Endodermal cell (in vitro differentiated cells): ENCODE measurements at regions not wholly inside any gene's neighbourhood (a gene's known extent, or its start where the extent isn't known, plus 50 kb on each side); places are given as distances from the start of the nearest gene placed in this dataset.
A peak's percentile ranks its signal among the peaks of the same experiment; 100 is the strongest.

Source experiments
- DNase-seq: peaks from one replicate; pipeline ENCODE4 v3.0.0-alpha.2; 2017
- H3K27ac ChIP-seq: 2 replicates; pipeline ENCODE4 v1.5.1; 2013; ENCODE audit warnings: mild to moderate bottlenecking, low read depth, low read length, moderate library complexity
- H3K27me3 ChIP-seq: 2 replicates; pipeline ENCODE4 v1.6.1; 2013; ENCODE audit warnings: mild to moderate bottlenecking, low read length, moderate library complexity; ENCODE audit not compliant: insufficient read depth, control insufficient read depth, poor library complexity, severe bottlenecking
- H3K36me3 ChIP-seq: 2 replicates; pipeline ENCODE4 v1.7.0; 2013; ENCODE audit warnings: mild to moderate bottlenecking, low read length, moderate library complexity; ENCODE audit not compliant: control insufficient read depth, insufficient read depth
- H3K4me1 ChIP-seq: one replicate; pipeline ENCODE4 v1.7.0; 2013; ENCODE audit warnings: low read length; ENCODE audit not compliant: control insufficient read depth, insufficient read depth
- H3K4me3 ChIP-seq: 2 replicates; pipeline ENCODE4 v1.5.1; 2013; ENCODE audit warnings: mild to moderate bottlenecking, low read length, moderate library complexity
- H3K9ac ChIP-seq: 2 replicates; pipeline ENCODE4 v1.6.1; 2013; ENCODE audit warnings: mild to moderate bottlenecking, low read length, moderate library complexity; ENCODE audit not compliant: poor library complexity, severe bottlenecking; ENCODE audit errors: extremely low read depth
- H3K9me3 ChIP-seq: 2 replicates; pipeline ENCODE4 v1.6.1; 2013; ENCODE audit warnings: mild to moderate bottlenecking, low read length, moderate library complexity; ENCODE audit not compliant: control insufficient read depth
- H3K27ac Mint-ChIP-seq: 2 replicates; pipeline ENCODE4 v1.8.0; 2020; ENCODE audit warnings: mixed read lengths
- H3K27me3 Mint-ChIP-seq: 2 replicates; pipeline ENCODE4 v1.8.0; 2021; ENCODE audit warnings: mild to moderate bottlenecking, mixed read lengths; ENCODE audit not compliant: insufficient read depth
- H3K36me3 Mint-ChIP-seq: 2 replicates; pipeline ENCODE4 v1.8.0; 2020; ENCODE audit warnings: low read depth, mixed read lengths
- H3K4me1 Mint-ChIP-seq: 2 replicates; pipeline ENCODE4 v1.8.0; 2020; ENCODE audit warnings: mixed read lengths
- H3K4me3 Mint-ChIP-seq: 2 replicates; pipeline ENCODE4 v1.8.0; 2020; ENCODE audit warnings: mild to moderate bottlenecking, moderate library complexity, mixed read lengths
- H3K9me3 Mint-ChIP-seq: 2 replicates; pipeline ENCODE4 v1.8.0; 2020; ENCODE audit warnings: mild to moderate bottlenecking, mixed read lengths
- WGBS, 2 experiments: methylation state at CpG; one replicate each; pipeline versions ENCODE4 v1.1.5 to v1.1.7; 2013; ENCODE audit warnings: missing lambda C conversion rate in 2 of 2, mixed read lengths in 1 of 2; ENCODE audit not compliant: insufficient coverage in 1 of 2, insufficient read length in 1 of 2; 5-methylcytosine and 5-hydroxymethylcytosine counted together
- TF ChIP-seq, protein P1 (sequence below): fragments of 200-600 bp; sonication (generic); conservative IDR thresholded peaks from 2 replicates; pipeline ENCODE4 v1.5.0; 2021; ENCODE audit warnings: antibody characterized with exemption, mild to moderate bottlenecking

DNA sequence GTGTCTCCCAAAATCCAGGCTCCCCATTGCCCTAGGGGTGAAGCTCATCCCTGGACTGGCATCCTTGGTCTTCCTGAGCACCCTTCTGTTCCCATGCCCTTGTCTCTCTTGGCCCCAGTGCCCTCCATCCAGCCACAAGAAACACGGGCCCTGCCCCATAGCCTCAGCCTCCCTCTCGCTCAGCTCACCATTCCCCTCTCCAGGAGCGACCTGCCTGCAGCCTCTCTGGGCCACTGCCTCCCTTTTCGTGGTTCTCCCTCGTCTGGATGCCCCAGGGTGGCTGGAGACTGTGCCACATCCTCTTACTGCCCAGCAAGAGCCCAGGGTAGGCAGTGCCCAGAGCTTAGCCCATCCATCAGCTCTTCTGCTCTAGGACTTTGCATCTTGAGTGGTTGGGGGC lies 532.1 kb downstream of the TBC1D22A start:
- no peak overlapping the region for H3K27ac Mint-ChIP-seq
- TF ChIP-seq, protein P1, sequence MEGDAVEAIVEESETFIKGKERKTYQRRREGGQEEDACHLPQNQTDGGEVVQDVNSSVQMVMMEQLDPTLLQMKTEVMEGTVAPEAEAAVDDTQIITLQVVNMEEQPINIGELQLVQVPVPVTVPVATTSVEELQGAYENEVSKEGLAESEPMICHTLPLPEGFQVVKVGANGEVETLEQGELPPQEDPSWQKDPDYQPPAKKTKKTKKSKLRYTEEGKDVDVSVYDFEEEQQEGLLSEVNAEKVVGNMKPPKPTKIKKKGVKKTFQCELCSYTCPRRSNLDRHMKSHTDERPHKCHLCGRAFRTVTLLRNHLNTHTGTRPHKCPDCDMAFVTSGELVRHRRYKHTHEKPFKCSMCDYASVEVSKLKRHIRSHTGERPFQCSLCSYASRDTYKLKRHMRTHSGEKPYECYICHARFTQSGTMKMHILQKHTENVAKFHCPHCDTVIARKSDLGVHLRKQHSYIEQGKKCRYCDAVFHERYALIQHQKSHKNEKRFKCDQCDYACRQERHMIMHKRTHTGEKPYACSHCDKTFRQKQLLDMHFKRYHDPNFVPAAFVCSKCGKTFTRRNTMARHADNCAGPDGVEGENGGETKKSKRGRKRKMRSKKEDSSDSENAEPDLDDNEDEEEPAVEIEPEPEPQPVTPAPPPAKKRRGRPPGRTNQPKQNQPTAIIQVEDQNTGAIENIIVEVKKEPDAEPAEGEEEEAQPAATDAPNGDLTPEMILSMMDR, result no peak

DNA sequence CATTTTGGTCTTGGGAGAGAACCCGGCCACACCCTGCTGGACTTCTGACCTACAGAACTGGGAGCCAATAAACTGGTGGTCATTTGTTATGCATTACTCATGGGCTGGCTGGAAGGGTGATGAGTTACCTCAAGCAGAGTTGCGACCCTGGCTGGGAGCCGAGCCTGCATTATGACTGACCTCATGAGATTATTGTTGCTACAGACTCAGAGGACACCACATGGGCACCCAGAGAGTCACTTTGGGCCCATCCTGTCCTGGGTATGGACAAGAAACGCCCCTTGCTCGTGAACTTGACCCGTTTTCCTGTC lies 531.7 kb downstream of the TBC1D22A start:
- Mint-ChIP-seq H3K4me3 (no peak overlapping the region), H3K4me1 (no peaks in the 10 kb centered on the region), H3K9me3 (peaks cover 99% of the 10 kb centered on the region), H3K27me3 (no peaks in the 10 kb centered on the region), H3K36me3 (no peaks in the 10 kb centered on the region), H3K27ac (no peak overlapping the region)
- Histone ChIP-seq H3K36me3 (no peaks in the 10 kb centered on the region), H3K4me3 (no peak overlapping the region), H3K27me3 (no peaks in the 10 kb centered on the region), H3K27ac (no peak overlapping the region), H3K4me1 (no peaks in the 10 kb centered on the region), H3K9ac (no peak overlapping the region), H3K9me3 (peaks cover 50% of the 10 kb centered on the region)
- 63 to 68% methylated on average over 6 of the region's 6 CpGs for WGBS, 2 experiments
- no peak for DNase-seq
- TF ChIP-seq, protein P1, result no peak

More for the DNA sequence above, 532.1 kb downstream of the TBC1D22A start:
- no peaks in the 10 kb centered on the region for H3K36me3 ChIP-seq
- Mint-ChIP-seq H3K4me1 (no peaks in the 10 kb centered on the region), H3K9me3 (peaks cover 98% of the 10 kb centered on the region), H3K36me3 (no peaks in the 10 kb centered on the region), H3K27me3 (no peaks in the 10 kb centered on the region), H3K4me3 (no peak overlapping the region)
- no peak overlapping the region for H3K4me3 ChIP-seq
- no peak for DNase-seq
- H3K9ac ChIP-seq, result no peak overlapping the region
- WGBS, 2 experiments, result 28 to 38% methylated on average over 5 of the region's 5 CpGs
- H3K27me3 ChIP-seq, result no peaks in the 10 kb centered on the region
- peaks cover 50% of the 10 kb centered on the region for H3K9me3 ChIP-seq
- no peaks in the 10 kb centered on the region for H3K4me1 ChIP-seq
- no peak overlapping the region for H3K27ac ChIP-seq

DNA sequence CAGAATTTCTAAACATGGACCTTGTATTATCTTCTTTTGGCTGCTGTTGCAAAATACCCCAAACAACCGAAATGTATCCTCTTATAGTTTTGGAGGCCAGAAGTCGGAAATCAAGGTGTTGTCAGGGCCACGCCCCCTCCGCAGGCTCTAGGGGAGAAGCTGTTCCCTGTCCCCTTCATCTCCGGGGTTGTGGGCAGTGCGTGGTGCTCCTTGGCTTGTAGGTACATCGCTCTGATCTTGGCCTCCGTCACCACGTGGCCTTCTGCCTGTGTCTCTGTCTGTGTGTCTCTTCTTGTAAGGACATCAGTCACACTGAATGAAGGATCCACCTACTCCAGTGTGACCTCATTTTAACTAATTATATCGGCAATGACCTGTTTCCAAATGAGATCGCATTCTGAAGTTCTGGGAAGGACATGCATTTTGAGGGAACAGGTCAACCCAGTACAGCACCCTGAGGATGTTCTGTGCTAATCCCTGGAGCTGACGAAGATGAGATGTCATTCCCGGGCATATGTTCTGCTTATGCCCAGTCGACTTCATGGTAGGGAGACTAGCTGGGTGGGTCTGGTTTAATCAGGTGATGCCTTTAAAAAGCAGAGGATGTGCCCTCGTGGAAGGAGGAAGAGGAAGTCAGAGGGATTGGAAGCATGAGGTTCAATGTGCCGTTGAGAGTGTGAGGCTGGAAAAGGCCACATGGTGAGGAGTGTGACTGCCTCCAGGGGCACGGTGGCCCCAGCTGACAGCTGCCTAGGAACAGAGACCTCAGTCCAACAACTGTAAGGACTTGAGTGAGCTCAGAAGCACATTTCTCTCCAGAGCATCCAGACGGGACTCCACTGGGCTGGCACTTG lies 531.1 kb downstream of the TBC1D22A start:
- no peaks in the 10 kb centered on the region for H3K36me3 Mint-ChIP-seq
- peaks cover 99% of the 10 kb centered on the region for H3K9me3 Mint-ChIP-seq
- Histone ChIP-seq H3K4me3 (no peak overlapping the region), H3K27me3 (no peaks in the 10 kb centered on the region), H3K27ac (no peak overlapping the region), H3K9me3 (peaks cover 55% of the 10 kb centered on the region), H3K4me1 (no peaks in the 10 kb centered on the region), H3K36me3 (no peaks in the 10 kb centered on the region), H3K9ac (no peak overlapping the region)
- TF ChIP-seq, protein P1, result no peak
- WGBS, 2 experiments, result 75 to 81% methylated on average over 17 to 18 of the region's 18 CpGs
- no peaks in the 10 kb centered on the region for H3K27me3 Mint-ChIP-seq
- no peak overlapping the region for H3K27ac Mint-ChIP-seq
- DNase-seq, result peak; percentile 9
- no peaks in the 10 kb centered on the region for H3K4me1 Mint-ChIP-seq
- no peak overlapping the region for H3K4me3 Mint-ChIP-seq
